Neural progenitor cell (in vitro differentiated cells): ENCODE measurements at regions not wholly inside any gene's neighbourhood (a gene's known extent, or its start where the extent isn't known, plus 50 kb on each side); places are given as distances from the start of the nearest gene placed in this dataset.

Experiments
- DNase-seq: peaks from one replicate; pipeline ENCODE4 v3.0.0-alpha.2; 2016; ENCODE audit warnings: low spot score
- H2AFZ ChIP-seq: fragments of 200-600 bp; sonication (generic); replicated peaks from 2 replicates; pipeline ENCODE4 v1.6.1; 2016; ENCODE audit warnings: antibody characterized with exemption
- H3F3A ChIP-seq: fragments of 200-600 bp; sonication (generic); 2 replicates; pipeline ENCODE4 v1.6.1; 2016; ENCODE audit warnings: antibody characterized with exemption, low read depth
- H3K27ac ChIP-seq: fragments of 200-600 bp; sonication (generic); 2 replicates; pipeline ENCODE4 v1.5.1; 2016; ENCODE audit warnings: mild to moderate bottlenecking
- H3K27me3 ChIP-seq: fragments of 200-600 bp; sonication (generic); 2 replicates; pipeline ENCODE4 v1.6.1; 2016; ENCODE audit warnings: mild to moderate bottlenecking, moderate library complexity
- H3K36me3 ChIP-seq: fragments of 200-600 bp; sonication (generic); 2 replicates; pipeline ENCODE4 v1.5.1; 2016
- H3K4me1 ChIP-seq: fragments of 200-600 bp; sonication (generic); 2 replicates; pipeline ENCODE4 v1.6.1; 2016; ENCODE audit warnings: mixed run types
- H3K4me2 ChIP-seq: fragments of 200-600 bp; sonication (generic); 2 replicates; pipeline ENCODE4 v1.6.1; 2016
- H3K4me3 ChIP-seq: fragments of 200-600 bp; sonication (generic); 2 replicates; pipeline ENCODE4 v1.5.1; 2016
- H3K79me2 ChIP-seq: fragments of 200-600 bp; sonication (generic); 2 replicates; pipeline ENCODE4 v1.6.1; 2016; ENCODE audit warnings: low read depth
- H3K9ac ChIP-seq: fragments of 200-600 bp; sonication (generic); 2 replicates; pipeline ENCODE4 v1.6.1; 2016
- H3K9me3 ChIP-seq: fragments of 200-600 bp; sonication (generic); 2 replicates; pipeline ENCODE4 v1.5.1; 2016; ENCODE audit warnings: low read depth
- H4K20me1 ChIP-seq: fragments of 200-600 bp; sonication (generic); 2 replicates; pipeline ENCODE4 v1.6.1; 2016; ENCODE audit warnings: low read depth
- H3K27ac Mint-ChIP-seq: 3 replicates; pipeline ENCODE4 v1.8.0; 2021; ENCODE audit warnings: mixed read lengths
- H3K27me3 Mint-ChIP-seq: 2 replicates; pipeline ENCODE4 v1.8.0; 2022; ENCODE audit warnings: low read depth, mild to moderate bottlenecking, inconsistent platforms, moderate library complexity, mixed read lengths; ENCODE audit not compliant: insufficient read depth
- H3K36me3 Mint-ChIP-seq: 3 replicates; pipeline ENCODE4 v1.8.0; 2021; ENCODE audit warnings: mixed read lengths
- H3K4me1 Mint-ChIP-seq: 3 replicates; pipeline ENCODE4 v1.8.0; 2021; ENCODE audit warnings: mixed read lengths
- H3K4me3 Mint-ChIP-seq: 3 replicates; pipeline ENCODE4 v1.8.0; 2021; ENCODE audit warnings: mild to moderate bottlenecking, moderate library complexity, mixed read lengths
- H3K9me3 Mint-ChIP-seq: 3 replicates; pipeline ENCODE4 v1.8.0; 2020; ENCODE audit warnings: mixed read lengths
- CTCF ChIP-seq: fragments of 200-600 bp; sonication (generic); IDR thresholded peaks from 2 replicates; pipeline ENCODE4 v1.5.1; 2017; ENCODE audit warnings: antibody characterized with exemption, mild to moderate bottlenecking
- EZH2 ChIP-seq: fragments of 200-600 bp; sonication (generic); IDR thresholded peaks from 2 replicates; pipeline ENCODE4 v1.6.1; 2017; ENCODE audit warnings: antibody characterized with exemption, mild to moderate bottlenecking, moderate library complexity
- EZH2phosphoT487 ChIP-seq: fragments of 200-600 bp; sonication (generic); IDR thresholded peaks from 2 replicates; pipeline ENCODE4 v1.6.1; 2017; ENCODE audit warnings: antibody characterized with exemption

DNA sequence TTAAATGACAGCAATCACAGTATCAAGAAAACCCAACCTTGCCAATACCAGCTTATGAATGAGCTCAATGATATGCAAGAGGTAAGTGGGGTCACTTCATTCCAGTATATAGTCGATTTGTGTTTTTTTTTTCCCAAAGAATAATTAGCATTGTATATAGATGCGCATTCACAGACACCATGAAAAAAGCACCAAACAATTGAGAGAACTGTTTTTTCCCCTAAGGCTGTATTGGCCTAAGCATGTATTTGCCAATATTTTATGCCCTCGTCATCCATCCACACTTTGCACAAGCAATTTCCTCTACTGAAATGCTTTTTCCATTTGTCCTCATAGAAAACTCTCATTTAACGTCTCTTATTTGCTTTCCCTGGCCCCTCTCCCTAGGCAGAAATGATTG lies 213.7 kb downstream of the SAMD5 start:
- Histone ChIP-seq H3K4me3 (no peak overlapping the region), H3K9me3 (no peaks in the 10 kb centered on the region), H3K79me2 (no peaks in the 10 kb centered on the region), H4K20me1 (no peaks in the 10 kb centered on the region), H3K27me3 (no peaks in the 10 kb centered on the region), H3K4me2 (no peak overlapping the region), H3K27ac (no peak overlapping the region), H3K36me3 (no peaks in the 10 kb centered on the region), H3K4me1 (no peaks in the 10 kb centered on the region), H3F3A (no peaks in the 10 kb centered on the region), H3K9ac (no peak overlapping the region), H2AFZ (no peak overlapping the region)
- Mint-ChIP-seq H3K9me3 (peaks cover 12% of the 10 kb centered on the region), H3K4me3 (no peak overlapping the region), H3K36me3 (peaks cover 7% of the 10 kb centered on the region), H3K27me3 (no peaks in the 10 kb centered on the region), H3K4me1 (peaks cover 9% of the 10 kb centered on the region), H3K27ac (no peak overlapping the region)
- no peak for DNase-seq
- TF ChIP-seq CTCF: no peak
- no peak for TF ChIP-seq EZH2
- no peak for TF ChIP-seq EZH2phosphoT487

- peaks cover 7% of the 10 kb centered on the region for H3K36me3 Mint-ChIP-seq
- no peaks in the 10 kb centered on the region for H3K27me3 Mint-ChIP-seq
- Histone ChIP-seq H3K27ac (no peak overlapping the region), H3K4me1 (no peaks in the 10 kb centered on the region), H3F3A (no peaks in the 10 kb centered on the region), H3K9me3 (no peaks in the 10 kb centered on the region), H4K20me1 (no peaks in the 10 kb centered on the region), H3K4me3 (no peak overlapping the region), H3K9ac (no peak overlapping the region), H3K4me2 (no peak overlapping the region), H2AFZ (no peak overlapping the region), H3K27me3 (no peaks in the 10 kb centered on the region), H3K36me3 (no peaks in the 10 kb centered on the region), H3K79me2 (no peaks in the 10 kb centered on the region)
- no peak for TF ChIP-seq EZH2
- TF ChIP-seq EZH2phosphoT487: no peak
- no peak for TF ChIP-seq CTCF
- H3K9me3 Mint-ChIP-seq: peaks cover 6% of the 10 kb centered on the region
- H3K4me1 Mint-ChIP-seq: peaks cover 9% of the 10 kb centered on the region
- no peak overlapping the region for H3K27ac Mint-ChIP-seq
- no peak overlapping the region for H3K4me3 Mint-ChIP-seq
- DNase-seq: peak; percentile 32
Observed at GRCh38 chr6:147724454-147724853, 216.0 kb downstream of the SAMD5 start.

- TF ChIP-seq EZH2phosphoT487 (no peak), CTCF (no peak), EZH2 (no peak)
- no peak for DNase-seq
- Histone ChIP-seq H3K9me3 (no peaks in the 10 kb centered on the region), H3K36me3 (no peaks in the 10 kb centered on the region), H3K4me2 (no peak overlapping the region), H4K20me1 (no peaks in the 10 kb centered on the region), H3K9ac (no peak overlapping the region), H3K79me2 (no peaks in the 10 kb centered on the region), H3K4me3 (no peak overlapping the region), H2AFZ (no peak overlapping the region), H3K4me1 (no peaks in the 10 kb centered on the region), H3K27me3 (no peaks in the 10 kb centered on the region), H3K27ac (no peak overlapping the region), H3F3A (no peaks in the 10 kb centered on the region)
- Mint-ChIP-seq H3K9me3 (peaks cover 6% of the 10 kb centered on the region), H3K27me3 (no peaks in the 10 kb centered on the region), H3K4me1 (peaks cover 9% of the 10 kb centered on the region), H3K36me3 (peaks cover 7% of the 10 kb centered on the region), H3K4me3 (no peak overlapping the region), H3K27ac (no peak overlapping the region)
Observed at GRCh38 chr6:147726342-147726741, 217.9 kb downstream of the SAMD5 start.
